ENCODE measurements at regions not wholly inside any gene's neighbourhood (a gene's known extent, or its start where the extent isn't known, plus 50 kb on each side); places are given as distances from the start of the nearest gene placed in this dataset.

DNA sequence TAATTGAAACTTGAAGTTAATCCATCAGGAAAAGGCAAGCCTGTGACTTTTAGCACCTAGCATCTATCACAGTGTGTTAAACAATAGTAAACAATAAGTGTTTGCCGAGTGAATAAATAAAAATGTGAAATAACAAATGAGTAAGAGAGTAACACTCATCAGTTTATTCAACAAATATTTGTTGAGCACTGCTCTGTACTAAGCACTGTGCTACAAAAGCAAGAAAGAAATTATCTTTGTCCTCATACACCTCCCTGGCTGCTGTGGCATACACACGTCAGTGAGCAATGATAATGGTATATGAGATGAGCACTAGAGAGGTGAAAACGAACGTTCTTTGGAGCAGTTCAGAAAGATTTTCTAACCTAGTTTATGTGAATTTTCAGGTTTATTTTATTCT lies 295.0 kb upstream of the LRRC7 start:
- TF ChIP-seq NR3C1 (IDR thresholded peaks at IDR 0.05) (no peak), JUNB (IDR thresholded peaks at IDR 0.05) (no peak), ESRRA (IDR thresholded peaks at IDR 0.05; ENCODE audit: borderline replicate concordance, low read length) (no peak), CBX2 (IDR thresholded peaks at IDR 0.05; ENCODE audit: borderline replicate concordance, low read depth) (no peak), EP300 (IDR thresholded peaks at IDR 0.05) (no peak), POLR2A (IDR thresholded peaks at IDR 0.05; ENCODE audit: low read length) (no peak), JUN (IDR thresholded peaks at IDR 0.05) (no peak), RAD21 (conservative IDR thresholded peaks at IDR 0.05 in 1 of 2, IDR thresholded peaks at IDR 0.05 in 1 of 2) (no peak), ZFP36 (IDR thresholded peaks at IDR 0.05; ENCODE audit: borderline replicate concordance, partially characterized antibody) (no peak), CEBPB (IDR thresholded peaks at IDR 0.05) (no peak), MAFK (IDR thresholded peaks at IDR 0.05; ENCODE audit: partially characterized antibody) (no peak)
- TF ChIP-seq, protein P1, sequence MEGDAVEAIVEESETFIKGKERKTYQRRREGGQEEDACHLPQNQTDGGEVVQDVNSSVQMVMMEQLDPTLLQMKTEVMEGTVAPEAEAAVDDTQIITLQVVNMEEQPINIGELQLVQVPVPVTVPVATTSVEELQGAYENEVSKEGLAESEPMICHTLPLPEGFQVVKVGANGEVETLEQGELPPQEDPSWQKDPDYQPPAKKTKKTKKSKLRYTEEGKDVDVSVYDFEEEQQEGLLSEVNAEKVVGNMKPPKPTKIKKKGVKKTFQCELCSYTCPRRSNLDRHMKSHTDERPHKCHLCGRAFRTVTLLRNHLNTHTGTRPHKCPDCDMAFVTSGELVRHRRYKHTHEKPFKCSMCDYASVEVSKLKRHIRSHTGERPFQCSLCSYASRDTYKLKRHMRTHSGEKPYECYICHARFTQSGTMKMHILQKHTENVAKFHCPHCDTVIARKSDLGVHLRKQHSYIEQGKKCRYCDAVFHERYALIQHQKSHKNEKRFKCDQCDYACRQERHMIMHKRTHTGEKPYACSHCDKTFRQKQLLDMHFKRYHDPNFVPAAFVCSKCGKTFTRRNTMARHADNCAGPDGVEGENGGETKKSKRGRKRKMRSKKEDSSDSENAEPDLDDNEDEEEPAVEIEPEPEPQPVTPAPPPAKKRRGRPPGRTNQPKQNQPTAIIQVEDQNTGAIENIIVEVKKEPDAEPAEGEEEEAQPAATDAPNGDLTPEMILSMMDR (IDR thresholded peaks at IDR 0.05): no peak

All from A549 (cell line).